ENCODE measurements at regions not wholly inside any gene's neighbourhood (a gene's known extent, or its start where the extent isn't known, plus 50 kb on each side); places are given as distances from the start of the nearest gene placed in this dataset.

DNA sequence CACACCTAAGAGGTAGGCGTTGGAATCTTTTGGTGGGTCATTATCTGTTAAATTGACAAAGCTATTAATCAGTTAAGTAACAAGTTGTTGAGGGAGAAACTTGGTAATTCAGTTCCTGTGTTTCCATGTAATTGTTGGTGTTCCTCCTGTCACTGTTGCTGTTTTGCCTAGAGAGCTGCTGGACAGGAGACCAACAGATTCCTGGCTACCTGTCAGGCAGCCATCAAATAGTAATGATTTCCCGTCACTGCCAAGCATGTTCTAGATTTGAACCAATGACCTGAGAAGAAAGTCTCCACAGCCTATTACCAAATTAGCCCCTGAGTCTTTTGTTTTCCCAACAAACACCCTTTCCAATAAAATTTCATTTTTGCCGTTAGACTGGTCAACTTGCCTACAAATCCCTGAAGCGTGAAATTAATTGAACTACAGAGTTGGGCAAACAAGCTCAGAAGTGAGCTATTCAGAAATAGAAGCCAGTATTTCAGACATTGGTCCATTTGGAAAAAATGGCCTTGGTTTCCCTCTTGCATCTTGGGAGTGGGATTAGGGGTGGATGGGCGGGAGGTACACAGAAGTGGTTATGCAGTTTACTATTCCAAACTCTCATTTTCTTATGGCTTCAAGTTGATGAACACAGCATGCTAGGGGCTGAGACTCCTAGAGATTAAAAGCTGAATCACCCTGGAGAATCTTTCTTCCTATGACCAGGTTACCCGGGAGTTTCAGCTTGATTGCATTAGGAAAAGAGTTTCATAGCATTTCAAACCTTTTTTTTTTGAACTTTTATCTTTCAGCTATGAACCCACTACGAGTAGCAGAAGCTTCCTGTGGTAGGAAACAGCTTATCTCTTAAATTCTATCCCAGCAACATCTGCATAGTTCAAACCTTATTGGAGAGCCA lies 262.8 kb upstream of the MAF start:
- Mint-ChIP-seq H3K27me3 (peaks cover 18% of the 10 kb centered on the region), H3K27ac (no peak overlapping the region), H3K4me1 (ENCODE audit: low read depth) (no peaks in the 10 kb centered on the region), H3K4me3 (no peak overlapping the region), H3K36me3 (ENCODE audit: low read depth) (no peaks in the 10 kb centered on the region), H3K9me3 (no peaks in the 10 kb centered on the region)
- peaks cover 0 to 4% of the 10 kb centered on the region in 2 experiments for H3K27me3 ChIP-seq (ENCODE audit: control insufficient read depth in 1 of 2, insufficient read depth in 2 of 2, low read length in 2 of 2)
- intact Hi-C loops (cut with DNase I, micrococcal nuclease), result no loop called here
- no peaks in the 10 kb centered on the region for H3K9me3 ChIP-seq (ENCODE audit: control insufficient read depth in 1 of 2, insufficient read depth in 1 of 2, low read length in 2 of 2)
- no peak for DNase-seq
- POLR2A ChIA-PET, result no interaction called here
- CTCF ChIA-PET, result no interaction called here
- no peaks in the 10 kb centered on the region for H3K36me3 ChIP-seq (ENCODE audit: insufficient read depth, low read length)
- H3K4me3 ChIP-seq (ENCODE audit: low read length), result no peak overlapping the region
- ATAC-seq (ENCODE audit: poor library complexity), result no peak
- TF ChIP-seq, protein P1, sequence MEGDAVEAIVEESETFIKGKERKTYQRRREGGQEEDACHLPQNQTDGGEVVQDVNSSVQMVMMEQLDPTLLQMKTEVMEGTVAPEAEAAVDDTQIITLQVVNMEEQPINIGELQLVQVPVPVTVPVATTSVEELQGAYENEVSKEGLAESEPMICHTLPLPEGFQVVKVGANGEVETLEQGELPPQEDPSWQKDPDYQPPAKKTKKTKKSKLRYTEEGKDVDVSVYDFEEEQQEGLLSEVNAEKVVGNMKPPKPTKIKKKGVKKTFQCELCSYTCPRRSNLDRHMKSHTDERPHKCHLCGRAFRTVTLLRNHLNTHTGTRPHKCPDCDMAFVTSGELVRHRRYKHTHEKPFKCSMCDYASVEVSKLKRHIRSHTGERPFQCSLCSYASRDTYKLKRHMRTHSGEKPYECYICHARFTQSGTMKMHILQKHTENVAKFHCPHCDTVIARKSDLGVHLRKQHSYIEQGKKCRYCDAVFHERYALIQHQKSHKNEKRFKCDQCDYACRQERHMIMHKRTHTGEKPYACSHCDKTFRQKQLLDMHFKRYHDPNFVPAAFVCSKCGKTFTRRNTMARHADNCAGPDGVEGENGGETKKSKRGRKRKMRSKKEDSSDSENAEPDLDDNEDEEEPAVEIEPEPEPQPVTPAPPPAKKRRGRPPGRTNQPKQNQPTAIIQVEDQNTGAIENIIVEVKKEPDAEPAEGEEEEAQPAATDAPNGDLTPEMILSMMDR (IDR thresholded peaks at IDR 0.05), result no peak
- no peaks in the 10 kb centered on the region for H3K4me1 ChIP-seq (ENCODE audit: insufficient read depth, low read length)
- H3K27ac ChIP-seq (ENCODE audit: low read depth in 1 of 2, low read length in 2 of 2), result no peak overlapping the region

DNA sequence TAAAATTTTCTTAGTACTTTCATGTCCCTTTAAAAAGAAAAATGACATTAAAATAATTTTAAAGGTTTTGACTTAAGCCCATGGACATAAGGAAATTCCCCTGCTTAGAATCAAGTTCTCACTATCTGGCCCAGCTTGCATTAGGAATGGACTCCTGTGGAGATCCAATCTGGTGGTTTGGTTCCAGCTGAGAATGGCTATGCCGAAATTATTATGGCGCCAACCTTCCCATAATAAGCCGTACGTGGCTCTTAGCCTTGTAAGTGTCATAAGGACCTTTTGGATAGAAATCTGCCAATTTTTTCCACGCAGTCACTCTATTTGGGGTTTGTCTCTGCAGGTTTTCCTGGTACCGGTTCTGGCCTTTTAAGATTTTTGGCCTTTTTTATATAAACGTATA lies 262.1 kb upstream of the MAF start:
- ATAC-seq (ENCODE audit: poor library complexity) (no peak), DNase-seq (no peak)
- H3K4me3 ChIP-seq (ENCODE audit: low read length), result no peak overlapping the region
- H3K36me3 Mint-ChIP-seq (ENCODE audit: low read depth), result no peaks in the 10 kb centered on the region
- H3K36me3 ChIP-seq (ENCODE audit: insufficient read depth, low read length), result no peaks in the 10 kb centered on the region
- no peak overlapping the region for H3K27ac ChIP-seq (ENCODE audit: low read depth in 1 of 2, low read length in 2 of 2)
- no peak overlapping the region for H3K27ac Mint-ChIP-seq
- no peaks in the 10 kb centered on the region for H3K9me3 Mint-ChIP-seq
- H3K4me1 ChIP-seq (ENCODE audit: insufficient read depth, low read length), result no peaks in the 10 kb centered on the region
- TF ChIP-seq, protein P1 (IDR thresholded peaks at IDR 0.05), result no peak
- peaks cover 18% of the 10 kb centered on the region for H3K27me3 Mint-ChIP-seq
- ChIA-PET CTCF (interaction anchor here (0.6 kb wide), 1 partner anchor 401 kb away, joined by 4 read pairs; no protein-coding TSS in a partner anchor), POLR2A (no interaction called here)
- H3K27me3 ChIP-seq (ENCODE audit: control insufficient read depth in 1 of 2, insufficient read depth in 2 of 2, low read length in 2 of 2), result peaks cover 0 to 4% of the 10 kb centered on the region in 2 experiments
- H3K9me3 ChIP-seq (ENCODE audit: control insufficient read depth in 1 of 2, insufficient read depth in 1 of 2, low read length in 2 of 2), result no peaks in the 10 kb centered on the region
- no peak overlapping the region for H3K4me3 Mint-ChIP-seq
- intact Hi-C loops (cut with DNase I, micrococcal nuclease), result no loop called here
- H3K4me1 Mint-ChIP-seq (ENCODE audit: low read depth), result no peaks in the 10 kb centered on the region

DNA sequence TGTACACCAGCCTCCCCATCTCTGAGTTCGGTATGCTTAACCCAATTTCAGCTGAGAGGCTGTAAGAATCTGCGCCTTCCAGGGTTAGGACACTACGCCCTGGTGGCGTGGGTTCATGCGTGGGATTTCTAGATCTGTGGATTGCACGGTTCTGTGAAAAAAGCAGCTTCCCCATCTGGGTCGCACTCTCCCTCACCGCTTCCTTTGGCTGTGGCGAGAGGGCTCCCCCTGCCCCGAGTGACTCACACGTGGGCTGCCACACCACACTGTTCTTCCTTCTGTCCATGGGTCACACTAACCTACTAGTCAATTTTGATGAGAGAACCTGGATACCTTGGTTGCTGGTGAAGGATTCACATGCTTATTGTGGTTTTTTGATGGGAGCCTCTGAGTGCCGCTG lies 256.0 kb upstream of the MAF start:
- Mint-ChIP-seq H3K27me3 (peaks cover 14% of the 10 kb centered on the region), H3K36me3 (ENCODE audit: low read depth) (no peaks in the 10 kb centered on the region), H3K4me3 (no peak overlapping the region), H3K9me3 (peaks cover 16% of the 10 kb centered on the region), H3K4me1 (ENCODE audit: low read depth) (no peaks in the 10 kb centered on the region), H3K27ac (no peak overlapping the region)
- Histone ChIP-seq H3K9me3 (ENCODE audit: control insufficient read depth in 1 of 2, insufficient read depth in 1 of 2, low read length in 2 of 2) (peaks cover 6 to 10% of the 10 kb centered on the region in 2 experiments), H3K27me3 (ENCODE audit: control insufficient read depth in 1 of 2, insufficient read depth in 2 of 2, low read length in 2 of 2) (peaks cover 0 to 7% of the 10 kb centered on the region in 2 experiments), H3K4me3 (ENCODE audit: low read length) (no peak overlapping the region), H3K36me3 (ENCODE audit: insufficient read depth, low read length) (no peaks in the 10 kb centered on the region), H3K4me1 (ENCODE audit: insufficient read depth, low read length) (no peaks in the 10 kb centered on the region), H3K27ac (ENCODE audit: low read depth in 1 of 2, low read length in 2 of 2) (no peak overlapping the region)
- TF ChIP-seq, protein P1 (IDR thresholded peaks at IDR 0.05), result no peak
- DNase-seq (no peak), ATAC-seq (ENCODE audit: poor library complexity) (no peak)
- intact Hi-C loops (cut with DNase I, micrococcal nuclease), result no loop called here
- ChIA-PET CTCF (no interaction called here), POLR2A (no interaction called here)

Measured in CD4-positive, alpha-beta T cell (primary cell).